HG02623 (cell line): ENCODE measurements at regions not wholly inside any gene's neighbourhood (a gene's known extent, or its start where the extent isn't known, plus 50 kb on each side); places are given as distances from the start of the nearest gene placed in this dataset.
"Not testable (repeated sequence)": the region's sequence is repeated elsewhere in the genome, so short reads cannot be mapped to it uniquely, and the experiment has no call there.

ENCODE experiments used
- ATAC-seq: cut with Tn5 transposase; IDR thresholded peaks from one replicate; pipeline ENCODE4 v1.9.1; 2021; ENCODE audit warnings: moderate library complexity; ENCODE audit not compliant: unreplicated experiment

DNA sequence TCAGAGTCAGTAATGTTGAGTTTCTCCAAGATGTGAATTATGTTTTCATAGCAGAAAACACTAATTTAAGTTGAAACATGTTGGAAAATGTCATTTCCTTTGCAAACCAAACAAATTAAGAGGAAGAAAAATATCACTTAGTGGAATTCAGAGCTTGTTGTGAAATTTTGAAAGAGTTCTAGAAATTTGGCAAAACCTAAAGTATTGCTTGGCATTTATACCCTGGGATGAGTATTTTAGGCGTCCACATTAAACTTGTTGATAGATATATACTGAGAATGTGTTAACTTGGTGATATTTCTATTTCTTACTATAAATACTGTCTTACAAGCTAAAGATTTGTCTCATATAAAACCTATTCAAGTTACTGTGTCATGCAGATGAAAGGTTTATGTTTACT, 335.2 kb downstream of the NSUN3 start:
- no peak for ATAC-seq

DNA sequence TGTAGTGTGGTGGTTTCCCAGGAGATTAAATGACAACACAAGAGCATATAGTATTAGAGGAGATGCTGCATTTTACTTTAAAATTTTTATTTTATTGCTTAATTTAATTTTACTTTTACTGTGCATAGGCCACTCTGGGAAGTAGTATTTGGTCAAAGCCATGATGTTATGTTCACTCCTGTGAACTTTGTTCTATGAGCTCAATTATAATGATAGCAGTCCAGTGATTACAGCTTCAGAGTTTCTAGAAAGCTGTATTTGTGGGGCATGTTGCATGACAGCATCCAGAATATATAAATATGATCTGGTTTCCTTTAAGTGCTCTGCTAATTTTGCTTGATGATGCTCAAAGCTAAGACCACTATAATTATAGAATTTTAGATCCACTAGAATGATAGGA, 338.6 kb downstream of the NSUN3 start:
- ATAC-seq = no peak

- no peak for ATAC-seq
Measured at GRCh38 chr3:94402126-94402525, 339.3 kb downstream of the NSUN3 start.

DNA sequence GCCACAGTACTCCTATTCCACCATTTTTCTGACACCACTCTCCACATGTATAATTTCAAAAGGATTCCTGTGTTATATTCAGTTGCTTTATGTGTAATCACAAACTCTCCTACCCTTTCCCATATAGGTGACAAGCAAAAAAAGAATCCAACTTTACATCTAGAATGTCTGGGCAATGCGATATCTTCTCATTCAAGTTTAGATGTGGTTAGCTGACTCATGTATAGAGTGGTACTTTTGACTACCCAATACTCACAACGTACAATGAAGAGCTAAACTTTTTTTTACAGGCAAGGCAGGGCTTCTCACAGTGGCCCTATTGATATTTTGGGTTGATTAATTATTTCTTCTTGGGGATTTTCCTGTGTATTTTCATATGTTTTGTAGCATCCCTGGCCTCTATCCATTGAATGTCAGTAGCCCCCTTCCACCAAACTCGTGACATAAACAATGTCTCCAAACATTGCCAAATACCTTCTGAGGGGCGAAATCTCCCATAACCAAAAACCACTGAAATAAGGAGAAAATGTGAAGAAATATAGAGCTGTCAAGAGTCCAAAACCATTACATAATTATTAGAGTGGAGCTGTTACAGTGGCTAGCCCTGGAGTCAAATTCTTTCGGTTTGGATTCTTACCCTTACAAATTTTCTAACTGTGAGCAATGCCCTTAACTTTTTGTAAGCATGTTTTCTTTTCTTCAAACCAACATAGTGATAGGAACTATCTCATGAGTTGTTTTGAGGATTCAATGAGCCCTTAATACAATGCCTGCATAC, 342.6 kb downstream of the NSUN3 start:
- ATAC-seq = no peak

GRCh38 chr3:94406595-94406994, 343.7 kb downstream of the NSUN3 start:
- ATAC-seq = no peak

GRCh38 chr3:94412936-94413335, 350.1 kb downstream of the NSUN3 start:
- not testable (repeated sequence) for ATAC-seq

- no peak for ATAC-seq
Measured at GRCh38 chr3:94413336-94414108, 350.7 kb downstream of the NSUN3 start.

DNA sequence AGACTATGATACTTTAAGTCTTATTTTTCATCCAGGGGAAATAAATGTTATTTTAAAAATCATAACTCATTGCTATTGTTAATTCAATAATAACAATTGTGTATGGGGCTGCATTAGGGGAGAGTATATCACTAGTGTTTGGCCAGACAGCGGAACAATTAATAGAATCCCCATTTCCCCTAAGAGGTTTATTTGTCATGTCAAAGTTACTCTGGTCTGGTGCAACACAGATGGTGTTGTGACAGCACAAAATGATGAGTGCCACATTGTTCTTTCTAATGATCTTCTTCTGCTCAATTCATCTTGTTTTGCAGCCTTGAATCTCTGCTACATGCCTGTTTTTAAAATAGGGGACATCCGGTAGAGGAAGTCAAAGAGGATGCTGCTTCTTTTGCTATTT, 351.6 kb downstream of the NSUN3 start:
- ATAC-seq = no peak

DNA sequence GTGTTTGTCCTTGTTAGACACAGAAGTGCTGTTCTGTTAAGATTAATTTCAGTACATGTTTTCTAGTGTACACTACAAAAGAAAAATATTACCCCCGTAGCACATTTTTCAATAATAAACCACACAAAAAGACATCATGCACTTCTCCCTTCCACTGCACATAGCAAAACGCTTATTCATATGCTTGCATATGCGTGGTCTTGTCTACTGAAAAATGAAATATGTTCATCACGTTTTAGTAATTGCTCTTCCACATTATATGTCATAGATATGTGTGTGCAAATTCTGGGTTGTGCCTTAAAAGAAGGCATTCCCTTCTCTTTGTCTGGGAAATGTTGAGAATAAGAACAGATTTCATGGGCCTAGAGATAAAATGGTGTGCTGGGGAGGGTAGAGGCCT, 353.9 kb downstream of the NSUN3 start:
- ATAC-seq = no peak

- ATAC-seq = no peak
Measured at GRCh38 chr3:94417963-94418455, 355.1 kb downstream of the NSUN3 start.

DNA sequence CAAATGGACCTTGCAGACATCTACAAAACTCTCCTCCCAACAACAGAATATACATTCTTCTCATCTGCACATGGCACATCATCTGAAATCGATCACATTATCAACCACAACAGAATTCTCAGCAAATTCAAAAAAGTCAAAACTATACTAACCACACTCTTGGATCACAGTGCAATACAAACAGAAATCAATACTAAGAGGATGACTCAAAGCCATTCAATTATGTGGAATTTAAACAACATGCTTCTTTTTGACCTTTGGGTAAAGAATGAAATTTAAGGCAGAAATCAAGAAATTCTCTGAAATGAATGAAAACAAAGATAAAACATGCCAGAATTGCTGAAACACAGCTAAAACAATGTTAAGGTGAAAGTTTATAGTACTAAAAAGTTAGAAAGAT, 358.1 kb downstream of the NSUN3 start:
- no peak for ATAC-seq

DNA sequence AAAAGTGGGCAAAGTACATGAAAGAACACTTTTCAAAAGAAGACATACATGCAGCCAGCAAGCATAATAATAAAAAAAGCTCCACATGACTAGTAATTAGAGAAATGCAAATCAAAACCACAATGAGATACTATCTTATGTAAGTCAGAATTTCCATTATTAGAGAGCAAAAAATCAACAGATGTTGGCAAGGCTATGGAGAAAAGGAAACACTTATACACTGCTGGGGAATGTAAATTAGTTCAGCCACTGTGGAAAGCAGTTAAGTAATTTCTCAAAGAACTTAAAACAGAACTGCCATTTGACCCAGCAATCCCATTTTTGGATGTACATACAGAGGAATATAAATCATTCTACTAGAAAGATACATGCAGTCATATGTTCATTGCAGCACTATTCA, 360.7 kb downstream of the NSUN3 start:
- no peak for ATAC-seq

DNA sequence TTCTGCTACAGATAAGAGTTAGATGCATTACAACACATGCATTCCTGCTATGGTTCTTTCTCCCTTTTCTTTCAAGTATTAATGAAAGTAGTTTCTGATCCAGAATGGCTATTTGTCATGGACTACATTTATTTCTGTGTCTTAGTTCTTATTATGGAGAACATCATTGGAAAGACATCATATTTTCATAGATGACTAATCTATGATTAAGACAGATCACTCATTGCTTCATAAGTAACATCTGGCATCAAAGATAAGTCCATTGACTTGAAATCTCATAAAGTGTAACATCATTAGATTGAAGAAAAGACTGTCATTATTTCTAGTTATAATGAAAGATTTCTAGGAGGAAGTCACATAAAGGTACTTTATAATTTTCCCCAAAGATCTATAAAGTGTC, 366.7 kb downstream of the NSUN3 start:
- no peak for ATAC-seq

DNA sequence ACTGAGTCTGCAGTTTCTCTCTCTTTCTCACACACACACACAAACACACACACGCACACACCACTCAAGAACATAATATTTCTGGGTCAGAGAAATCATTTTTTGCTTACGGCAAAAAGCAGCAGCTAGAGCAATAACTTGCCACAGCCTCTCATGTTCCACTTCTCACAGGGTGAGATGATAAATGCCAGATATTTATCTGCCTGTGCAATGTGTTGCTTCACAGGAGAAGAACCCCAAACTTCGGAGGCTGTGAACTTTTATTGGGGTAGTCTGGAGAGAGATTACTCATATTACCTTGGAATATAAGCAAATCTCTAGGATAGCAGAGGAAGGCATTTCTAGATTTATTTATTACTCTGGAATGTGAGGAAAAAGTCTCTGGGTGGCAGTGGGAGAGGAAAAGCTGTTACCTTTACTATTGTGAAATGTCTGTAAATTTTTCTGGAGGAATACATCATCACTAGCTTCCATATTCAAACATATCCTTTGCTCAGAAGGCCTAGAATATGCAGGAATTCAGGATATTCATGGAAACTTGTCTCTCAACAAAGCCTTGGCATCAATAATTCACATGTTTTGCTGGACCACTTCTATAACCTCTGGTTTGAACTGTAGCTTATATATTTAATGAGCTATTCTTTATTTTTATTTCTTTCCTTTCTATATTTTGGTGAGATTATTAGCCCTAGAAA, 369.2 kb downstream of the NSUN3 start:
- ATAC-seq = no peak

- ATAC-seq = no peak
Measured at GRCh38 chr3:94433811-94434210, 370.9 kb downstream of the NSUN3 start.

DNA sequence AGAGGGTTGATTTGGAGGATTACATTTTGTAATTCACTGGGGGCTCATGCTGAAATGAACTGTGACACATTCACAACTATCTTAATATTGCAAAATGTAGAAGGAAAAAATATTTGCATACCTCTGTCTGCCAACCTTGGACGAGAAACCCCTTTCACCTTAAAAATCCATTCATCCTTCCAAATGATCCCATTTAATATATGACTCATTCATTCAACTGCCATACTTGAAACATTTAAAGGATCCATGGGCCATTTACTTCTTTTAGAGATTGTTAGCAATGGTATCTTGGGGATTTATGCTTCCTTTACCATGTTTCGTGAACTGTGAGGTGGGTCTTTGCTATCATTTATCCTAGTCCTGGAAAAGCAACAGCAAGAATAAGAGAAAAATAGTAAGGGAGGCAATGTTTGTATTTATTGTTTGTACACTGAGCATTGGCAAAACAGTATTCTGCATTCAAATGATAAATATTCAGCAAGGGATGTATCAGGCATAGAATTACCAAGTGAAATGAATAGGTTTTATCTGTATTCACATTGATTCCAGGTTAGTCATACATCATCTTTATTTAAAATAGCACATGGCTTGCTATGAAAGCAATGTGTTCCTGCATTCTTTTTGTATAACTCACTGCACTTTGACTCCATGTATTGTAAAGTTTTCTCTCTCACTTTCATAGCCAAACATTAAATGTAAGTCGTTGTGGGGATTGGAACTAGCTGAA, 378.1 kb downstream of the NSUN3 start:
- no peak for ATAC-seq

GRCh38 chr3:94441494-94441847, 378.6 kb downstream of the NSUN3 start:
- no peak for ATAC-seq

- ATAC-seq = no peak
Measured at GRCh38 chr3:94453864-94454263, 391.0 kb downstream of the NSUN3 start.

DNA sequence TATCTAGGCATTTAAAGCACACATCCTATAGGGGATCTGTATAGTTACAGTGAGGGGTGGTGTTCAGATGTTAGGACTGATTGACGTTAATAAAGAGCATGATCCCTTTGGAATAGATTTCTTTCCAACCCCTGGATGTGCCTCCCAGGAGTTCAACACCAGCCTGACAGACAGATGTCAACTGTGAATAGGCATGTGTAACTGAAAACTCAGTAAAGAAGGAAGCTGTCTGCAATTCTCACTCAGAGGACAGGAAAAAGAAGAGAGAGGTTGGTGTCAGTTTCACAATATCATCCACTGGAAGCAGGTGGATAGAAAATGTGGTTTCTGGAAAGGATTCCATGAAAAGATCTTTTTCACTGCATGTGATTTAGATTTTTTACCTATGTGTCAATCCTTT, 396.3 kb downstream of the NSUN3 start:
- no peak for ATAC-seq

DNA sequence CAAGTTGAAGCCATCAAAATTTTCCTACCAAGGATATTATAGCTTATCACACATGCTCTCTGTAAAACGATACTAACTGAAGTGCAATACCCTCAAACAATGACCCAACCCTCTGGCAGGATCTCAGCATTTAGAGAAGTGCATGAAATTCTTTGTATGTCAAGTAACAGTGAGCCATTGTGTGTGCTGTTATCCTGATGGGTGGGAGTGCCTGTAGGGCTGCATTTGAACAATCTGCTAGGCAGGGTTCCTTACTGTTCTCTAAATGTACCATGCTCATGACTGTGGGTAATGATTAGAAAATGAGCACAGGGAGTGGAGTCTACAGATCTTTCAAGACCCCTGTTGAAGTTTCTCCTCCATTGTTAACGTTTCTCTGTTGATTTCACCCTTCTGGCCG, 398.1 kb downstream of the NSUN3 start:
- no peak for ATAC-seq

GRCh38 chr3:94462931-94463330, 400.1 kb downstream of the NSUN3 start:
- no peak for ATAC-seq
